Activated CD4-positive, CD25-positive, alpha-beta regulatory T cell treated with anti-CD3 and anti-CD28 coated beads, Interleukin-2, amount 50 U/mL, for 72 hours (primary cell): ENCODE measurements at regions not wholly inside any gene's neighbourhood (a gene's known extent, or its start where the extent isn't known, plus 50 kb on each side); places are given as distances from the start of the nearest gene placed in this dataset.
A peak's percentile ranks its signal among the peaks of the same experiment; 100 is the strongest.
"Not testable (repeated sequence)": the region's sequence is repeated elsewhere in the genome, so short reads cannot be mapped to it uniquely, and the experiment has no call there.

Source experiments
- DNase-seq: peaks from one replicate; pipeline ENCODE4 v3.0.0; 2021

DNA sequence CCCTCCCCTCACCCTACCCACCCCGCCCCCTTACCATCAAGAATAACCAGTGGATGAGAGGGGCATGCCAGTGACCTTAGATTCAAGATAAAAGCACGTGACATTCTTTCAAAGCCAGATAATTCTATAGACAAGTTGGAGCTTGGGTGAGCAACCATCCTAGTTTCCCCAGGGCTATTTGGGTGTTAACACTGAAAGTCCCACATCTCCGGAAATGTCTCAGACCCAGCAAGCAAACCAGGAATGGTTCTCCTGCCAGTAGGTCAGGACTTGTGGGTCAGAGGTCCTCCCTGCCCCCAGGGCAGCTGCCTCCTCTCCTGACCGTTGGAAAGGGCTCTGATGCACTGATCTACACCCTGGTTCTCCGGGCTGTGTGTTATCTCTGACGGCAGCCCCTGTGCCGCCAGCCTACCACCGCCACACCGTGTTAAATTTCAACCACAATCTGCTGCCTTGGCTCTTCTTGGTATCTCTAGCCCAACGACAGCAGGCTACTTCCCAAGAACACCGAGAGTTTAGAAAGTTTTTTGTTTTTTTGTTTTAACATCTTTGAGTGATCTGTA, 287.0 kb downstream of the BCL2L11 start:
- DNase-seq = not testable (repeated sequence)

DNA sequence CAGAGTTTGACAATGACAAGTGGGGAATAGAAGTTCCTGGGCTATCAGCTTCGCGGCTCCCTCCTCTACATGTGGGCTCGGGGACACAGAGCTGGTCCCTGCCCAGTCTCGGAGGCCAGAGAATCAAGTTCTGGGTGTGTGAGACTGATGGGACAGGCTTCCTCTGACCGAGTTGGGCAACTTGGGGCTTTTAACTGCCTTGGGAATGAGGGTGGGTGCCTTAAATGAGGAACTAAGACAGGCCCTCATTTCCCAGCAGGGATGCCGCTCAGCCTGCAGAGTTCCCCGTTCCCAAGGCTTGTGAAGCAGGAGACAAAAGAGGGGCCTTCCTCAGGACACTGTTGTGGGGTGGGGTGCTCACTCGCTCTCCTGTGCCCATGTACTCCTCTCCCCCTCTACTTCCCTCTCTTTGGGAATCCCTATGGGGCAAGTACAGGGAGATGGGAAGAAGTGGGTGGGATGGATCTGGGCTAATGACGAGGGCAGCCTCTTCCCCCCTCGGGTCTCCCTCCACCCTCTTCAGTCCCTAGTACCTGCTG, 290.2 kb downstream of the BCL2L11 start:
- DNase-seq = not testable (repeated sequence)

DNA sequence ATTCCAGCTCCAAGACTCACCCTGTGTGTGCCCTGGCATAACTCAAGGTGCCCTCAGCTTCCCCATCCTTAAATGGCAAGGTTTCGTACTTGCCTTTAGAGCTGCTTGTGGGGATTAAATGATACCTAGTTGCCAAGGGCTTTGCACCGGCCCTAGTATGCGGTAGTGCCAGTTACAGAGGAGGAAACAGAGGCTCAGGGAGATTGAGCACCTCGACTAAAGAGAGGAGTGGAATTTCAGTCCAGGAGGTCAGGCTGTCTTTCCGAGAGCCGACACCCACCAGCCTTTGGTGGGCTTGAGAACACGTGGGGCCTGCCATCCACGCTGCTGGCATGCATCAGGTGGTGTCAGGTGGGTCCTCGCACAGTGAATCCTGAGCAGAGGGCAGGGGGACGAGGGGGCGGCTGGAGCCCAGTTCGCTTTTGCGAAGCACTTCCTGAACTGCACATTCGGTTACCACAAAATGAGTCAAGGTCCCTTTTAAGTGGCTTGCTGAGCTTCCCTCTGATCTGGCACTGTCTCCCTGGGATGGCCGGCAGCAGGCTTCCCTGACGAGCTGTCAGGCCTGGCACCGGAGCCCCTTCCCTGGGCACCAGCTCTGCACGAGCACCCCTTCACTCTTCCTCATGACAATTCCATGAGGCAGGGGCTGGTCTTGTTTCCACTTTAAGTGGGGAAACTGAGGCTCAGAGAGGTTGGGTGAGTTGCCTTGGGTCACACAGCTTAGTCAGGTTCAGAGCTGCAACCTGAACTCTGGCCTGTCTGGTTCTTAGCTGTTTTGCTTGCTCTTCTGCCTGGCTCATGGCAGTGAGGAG, 291.4 kb downstream of the BCL2L11 start:
- peak; percentile 39 for DNase-seq

DNA sequence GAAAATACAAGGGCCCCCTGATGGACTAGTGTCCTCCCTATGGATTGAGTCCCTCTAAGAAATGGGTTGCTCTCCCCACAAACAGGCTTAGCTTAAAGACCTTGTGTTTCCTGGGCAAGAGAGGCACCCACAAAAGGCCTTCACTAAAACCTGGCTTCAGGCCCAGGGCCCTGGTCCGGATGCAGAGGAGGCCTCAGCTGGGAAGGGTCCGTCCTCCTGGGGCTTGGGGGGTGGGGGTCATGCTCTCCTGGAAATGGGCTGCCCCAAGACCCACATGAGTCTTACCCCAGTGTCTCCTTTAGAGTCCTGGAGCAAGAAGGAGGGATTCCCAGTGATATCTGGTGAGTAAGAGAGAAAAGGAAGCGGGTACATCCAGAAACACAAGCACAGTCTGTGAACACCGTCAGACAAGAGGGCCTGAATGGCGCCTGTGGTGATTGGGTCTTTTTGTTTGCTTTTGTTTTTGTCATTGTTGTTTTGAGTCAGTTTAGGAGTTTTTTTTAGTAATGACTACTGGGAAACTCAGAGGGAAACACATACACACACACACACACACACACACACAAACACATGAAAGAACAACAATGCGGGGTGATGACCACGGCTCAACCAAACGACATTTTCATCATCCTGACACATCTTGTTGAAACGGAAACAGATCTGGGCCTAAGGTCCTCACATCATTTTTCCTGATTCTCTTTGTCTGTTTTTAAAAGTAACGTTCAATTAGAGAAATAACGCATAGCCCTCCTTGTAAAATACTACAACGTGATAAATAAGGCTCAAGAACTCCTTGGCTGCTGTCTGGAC, 292.3 kb downstream of the BCL2L11 start:
- DNase-seq = not testable (repeated sequence)

DNA sequence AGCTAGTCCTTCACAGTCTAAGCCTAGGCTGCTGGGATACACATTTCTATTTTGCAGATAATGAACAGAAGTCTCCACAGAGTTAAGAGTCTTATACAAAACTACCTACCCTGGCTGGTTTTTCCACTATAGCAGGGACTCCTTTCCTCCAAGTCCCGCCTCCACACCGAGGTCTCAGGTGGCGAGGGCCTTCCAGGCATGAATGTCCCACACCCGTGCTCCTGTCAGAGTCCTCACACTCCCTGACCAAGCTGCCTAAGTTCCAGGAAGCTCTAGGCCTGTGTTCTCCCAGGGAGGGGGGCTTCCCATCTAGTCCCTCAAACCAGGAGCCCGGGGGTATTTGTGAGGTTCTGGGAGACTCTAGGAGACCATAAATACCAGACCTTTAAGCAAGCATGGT, 293.2 kb downstream of the BCL2L11 start:
- not testable (repeated sequence) for DNase-seq

DNA sequence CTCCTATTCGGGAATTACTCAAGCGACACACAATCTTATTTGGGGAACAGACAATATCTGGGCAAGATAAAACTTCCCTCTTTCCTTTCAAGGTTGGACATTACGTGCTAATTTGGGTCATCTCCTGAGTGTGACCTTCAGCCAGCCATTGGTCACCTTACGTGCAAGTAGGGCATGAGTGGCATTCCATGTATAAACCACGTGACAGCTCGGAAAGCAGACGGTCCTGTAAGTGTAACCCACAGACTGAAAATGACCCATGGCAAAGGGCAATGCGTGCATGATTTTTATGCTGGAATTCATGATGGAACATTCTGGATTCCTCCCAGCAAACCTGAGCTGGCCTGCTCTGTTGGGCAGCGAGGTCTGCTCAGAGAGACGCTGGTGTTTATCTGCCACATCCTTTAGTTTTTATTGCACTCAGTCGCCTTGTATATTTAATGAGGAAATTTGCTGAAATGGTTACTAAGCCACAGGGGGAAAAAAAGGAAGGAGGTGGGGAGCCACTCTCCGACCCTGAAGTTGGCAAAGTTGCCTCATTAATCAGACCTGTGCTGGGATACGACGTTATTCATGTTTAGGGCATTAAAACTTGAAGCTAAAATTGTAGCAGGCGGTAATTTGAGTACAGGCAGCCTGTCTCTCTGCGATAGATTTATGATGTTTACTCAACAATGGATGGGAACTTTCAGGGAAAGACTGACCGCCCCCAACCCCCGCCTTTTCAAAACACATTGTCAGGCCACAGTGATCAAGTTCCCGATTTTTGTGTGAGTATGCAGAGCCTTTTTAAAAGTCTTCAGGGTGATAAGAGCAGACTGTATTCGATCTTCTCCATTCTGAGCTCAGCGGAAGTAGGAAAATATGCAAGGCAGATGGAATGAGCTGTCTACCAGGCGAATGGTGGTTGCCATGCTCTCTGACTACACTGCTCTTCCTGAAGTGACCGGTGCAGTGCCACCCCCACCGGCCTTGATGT, 295.3 kb downstream of the BCL2L11 start:
- DNase-seq = not testable (repeated sequence)

DNA sequence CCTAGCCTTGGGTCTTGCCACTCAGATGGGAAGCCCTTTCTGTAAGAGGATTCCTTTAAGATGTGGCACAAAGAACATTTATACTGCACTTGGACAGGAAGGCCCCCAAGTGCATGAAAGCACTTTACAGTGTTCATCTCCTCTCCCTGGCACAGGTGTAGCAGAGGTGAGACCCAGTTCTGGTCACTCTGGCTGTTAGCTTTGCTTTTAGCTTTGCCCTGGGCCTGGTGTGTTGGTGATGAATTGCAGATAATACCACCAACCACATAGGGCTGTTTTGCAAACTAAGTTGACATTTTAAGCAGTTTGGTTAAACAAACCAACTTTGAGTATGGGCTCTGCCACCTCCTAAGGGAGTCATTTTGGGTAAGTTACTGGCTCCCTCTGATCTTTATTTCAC, 296.3 kb downstream of the BCL2L11 start:
- DNase-seq = not testable (repeated sequence)

DNA sequence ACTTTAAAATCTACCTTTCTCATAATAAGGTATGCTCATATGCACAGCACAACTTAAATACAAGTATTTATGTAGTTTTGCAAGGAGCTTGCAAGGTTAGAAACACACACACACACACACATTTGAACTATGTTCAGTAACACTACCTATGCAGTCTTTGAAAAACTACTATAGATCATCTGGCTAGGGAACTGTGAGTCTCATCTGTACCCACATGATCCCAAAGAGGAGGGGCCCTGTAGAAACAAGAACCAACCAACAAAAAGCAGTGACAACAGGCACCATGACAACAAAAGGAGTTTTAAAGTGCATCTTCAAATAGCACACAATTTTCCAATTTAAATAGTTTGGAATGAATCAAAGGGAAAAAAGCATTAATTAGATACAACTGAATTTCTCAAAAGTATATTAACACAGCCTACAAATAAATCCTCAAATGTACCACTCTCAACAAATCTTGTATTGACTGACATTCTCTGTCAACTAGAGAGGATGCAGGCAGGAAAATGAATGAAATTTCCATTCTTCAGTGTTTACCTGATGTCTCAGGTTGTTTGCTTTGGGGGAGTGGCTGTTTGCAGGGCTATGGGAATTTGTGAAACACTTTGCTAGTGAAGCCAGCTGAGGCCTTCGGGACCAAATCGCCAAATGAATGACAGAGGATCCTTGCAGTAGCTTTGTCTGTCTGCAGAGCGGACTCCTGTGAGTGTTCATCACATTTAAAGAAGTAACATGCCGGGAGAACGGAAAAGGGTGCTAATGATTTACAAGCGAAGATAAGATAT, 297.6 kb downstream of the BCL2L11 start:
- DNase-seq = not testable (repeated sequence)

DNA sequence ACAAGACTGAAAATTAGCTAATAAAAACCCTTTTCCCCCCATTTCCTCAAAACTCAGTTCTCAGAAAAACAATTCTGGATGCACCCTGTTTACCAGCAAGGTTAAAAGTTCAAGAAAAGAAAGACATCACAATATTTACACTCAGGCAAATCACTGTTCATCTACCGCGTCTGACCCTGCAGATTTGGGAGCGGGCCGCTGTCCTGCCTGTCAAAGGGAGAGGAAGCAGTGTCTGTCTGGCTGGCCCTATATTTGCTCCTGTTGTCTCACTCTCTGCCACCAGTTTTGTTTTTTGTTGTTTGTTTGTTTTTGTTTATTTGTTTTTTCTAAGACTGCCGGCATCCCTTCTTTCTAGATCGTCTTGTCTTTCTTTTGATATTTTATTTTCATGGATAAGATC, 299.4 kb downstream of the BCL2L11 start:
- DNase-seq = not testable (repeated sequence)

DNA sequence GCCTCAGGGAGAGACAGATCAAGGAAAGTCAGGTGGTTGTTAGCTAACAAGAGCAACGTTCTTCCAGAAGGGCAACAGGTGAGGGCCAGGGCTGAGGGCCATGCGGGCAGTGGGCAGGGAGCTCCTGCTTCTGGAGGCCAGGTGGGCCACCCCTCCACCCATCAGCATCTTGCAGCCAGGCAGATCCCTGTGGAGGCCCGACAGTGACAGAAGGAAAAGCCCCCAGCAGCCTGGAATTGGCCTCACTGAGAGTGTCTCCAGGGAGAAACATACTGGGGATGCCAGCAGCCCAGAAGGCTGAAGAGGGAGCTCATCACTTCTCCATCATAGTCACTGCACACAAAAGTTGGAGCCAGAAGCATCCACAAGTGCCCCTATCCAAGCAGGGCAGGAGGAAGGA, 300.1 kb downstream of the BCL2L11 start:
- DNase-seq = not testable (repeated sequence)

DNA sequence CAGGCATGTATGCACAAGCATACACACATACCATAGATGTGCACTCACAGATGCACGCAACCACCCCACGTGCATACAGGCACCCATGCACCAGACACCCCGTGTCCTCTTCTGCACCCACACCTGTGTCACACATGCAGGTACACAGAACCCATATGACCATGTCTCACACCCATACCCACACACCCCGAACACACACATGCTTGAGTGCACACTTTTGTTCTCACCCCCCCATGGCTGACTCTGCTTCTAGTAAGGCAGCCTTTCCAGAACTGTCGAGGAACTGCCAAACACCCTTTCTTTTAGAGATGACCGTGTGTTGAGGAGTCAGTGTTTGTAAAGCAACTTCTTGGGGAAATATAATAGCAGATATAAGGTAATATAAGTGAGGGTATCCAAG, 301.2 kb downstream of the BCL2L11 start:
- DNase-seq = not testable (repeated sequence)

DNA sequence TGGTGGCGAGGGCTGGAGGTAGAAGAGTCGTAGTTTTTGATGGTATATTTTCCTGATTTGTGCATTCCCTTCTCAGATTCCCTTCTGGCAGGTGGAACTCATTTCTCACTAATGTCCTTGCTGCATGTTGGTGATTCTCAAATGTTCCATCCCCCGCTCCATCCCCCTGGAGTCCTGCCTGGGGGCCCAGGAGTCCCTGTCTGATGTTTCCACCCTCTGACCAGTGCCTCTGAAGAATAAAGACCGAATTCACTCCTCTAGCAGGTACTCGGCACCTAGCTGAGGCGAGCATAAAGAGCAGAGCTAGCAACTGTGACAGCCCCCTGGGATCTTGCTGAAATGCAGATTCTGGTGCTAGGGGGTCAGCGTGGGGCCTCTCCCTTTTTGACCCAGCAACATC, 301.8 kb downstream of the BCL2L11 start:
- DNase-seq = not testable (repeated sequence)

DNA sequence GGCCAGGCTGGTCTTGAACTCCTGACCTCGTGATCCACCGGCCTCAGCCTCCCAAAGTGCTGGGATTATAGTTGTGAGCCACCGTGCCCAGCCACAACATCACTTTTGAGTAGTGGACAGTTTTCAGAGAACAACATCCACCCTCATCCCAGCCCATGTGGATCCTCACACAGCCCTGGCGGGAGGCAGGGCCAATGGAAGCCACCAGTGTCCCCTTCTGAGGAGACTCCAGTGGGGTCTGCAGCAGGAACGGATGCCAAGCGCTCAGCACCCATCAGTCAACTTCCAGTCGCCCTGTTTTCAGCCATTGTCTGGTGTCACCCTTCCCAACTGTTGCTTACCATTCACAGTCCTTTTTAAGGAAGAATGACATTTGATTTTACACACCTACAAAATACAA, 302.5 kb downstream of the BCL2L11 start:
- DNase-seq = not testable (repeated sequence)

DNA sequence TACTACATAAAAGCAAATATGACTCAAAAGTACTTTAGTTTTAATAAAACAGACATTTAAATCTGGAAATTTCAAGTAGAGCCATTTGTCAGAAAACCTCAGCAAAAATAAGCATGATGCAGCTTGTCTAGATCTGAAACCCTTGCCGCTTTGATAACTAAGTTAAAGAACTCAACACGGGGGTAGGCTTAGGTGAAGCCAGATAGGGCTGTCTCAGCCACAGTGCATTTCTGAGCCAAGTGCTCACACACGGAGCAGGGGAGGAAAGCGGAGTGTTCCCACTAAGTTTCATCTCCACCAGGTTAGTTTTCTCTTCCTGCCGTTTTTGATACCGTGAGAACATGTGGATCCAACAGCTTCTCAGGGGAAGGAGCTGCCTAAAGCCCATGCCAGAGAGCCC, 303.5 kb downstream of the BCL2L11 start:
- DNase-seq = not testable (repeated sequence)

DNA sequence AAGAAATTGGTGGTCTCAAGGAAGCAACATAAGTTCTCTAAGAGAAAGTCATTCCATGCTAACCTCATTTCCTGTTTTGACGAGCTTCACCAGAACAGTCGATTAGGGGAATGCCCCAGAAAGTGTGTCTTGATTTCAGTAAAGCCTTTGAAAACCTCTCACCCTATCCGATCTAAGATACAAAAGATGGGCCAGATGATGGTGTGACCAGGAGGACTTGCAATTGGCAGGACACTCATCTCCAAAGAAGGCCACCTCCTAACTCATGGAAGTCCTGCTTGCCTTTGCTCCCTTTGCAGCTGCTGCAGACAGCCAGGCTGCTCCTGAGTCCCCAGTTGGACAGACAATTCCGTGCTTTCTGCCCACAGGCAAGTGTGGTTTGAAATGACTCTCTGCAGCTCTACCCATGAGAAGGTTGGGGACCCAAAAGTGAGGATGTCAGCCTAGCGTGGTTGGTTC, 304.2 kb downstream of the BCL2L11 start:
- peak; percentile 66 for DNase-seq

DNA sequence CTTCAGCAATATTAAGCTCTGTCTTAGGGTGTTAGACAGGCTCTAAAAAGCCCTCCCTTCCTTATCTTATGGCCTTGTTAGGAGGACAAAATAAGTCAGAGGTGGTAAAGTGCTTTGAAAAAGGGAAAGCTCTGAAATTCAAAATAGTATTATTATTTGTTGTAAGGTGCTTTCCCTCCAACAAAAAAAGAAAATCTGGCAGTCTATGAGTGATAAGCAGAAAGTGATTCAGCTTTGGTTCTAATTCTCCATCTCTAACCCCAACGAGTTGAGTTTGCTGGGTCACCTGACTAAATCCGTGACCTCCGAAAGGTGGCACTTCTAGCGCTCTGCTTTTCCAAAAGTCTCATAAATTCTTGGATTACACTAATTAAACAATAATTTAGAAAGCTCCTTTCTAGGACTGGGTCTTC, 305.1 kb downstream of the BCL2L11 start:
- DNase-seq = not testable (repeated sequence)

DNA sequence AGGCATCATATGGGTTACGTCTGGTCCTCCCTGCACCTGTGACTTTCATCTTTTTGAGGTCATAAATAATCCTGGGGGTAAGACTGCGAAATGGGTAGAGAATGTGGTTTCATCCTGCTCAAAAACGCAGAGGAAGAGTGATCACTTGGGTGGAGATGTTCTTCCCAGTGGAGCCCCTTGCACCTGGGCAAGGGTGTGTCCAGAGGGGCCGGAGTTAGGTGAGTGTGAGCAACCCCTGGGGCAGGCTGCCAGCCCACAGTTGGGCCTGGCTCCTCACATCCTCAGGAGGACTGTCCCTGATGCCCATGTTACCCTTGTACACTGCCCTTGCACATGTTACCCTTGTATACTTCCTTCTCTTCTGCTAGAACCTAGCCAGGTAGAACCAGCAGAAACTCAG, 306.6 kb downstream of the BCL2L11 start:
- DNase-seq = not testable (repeated sequence)

DNA sequence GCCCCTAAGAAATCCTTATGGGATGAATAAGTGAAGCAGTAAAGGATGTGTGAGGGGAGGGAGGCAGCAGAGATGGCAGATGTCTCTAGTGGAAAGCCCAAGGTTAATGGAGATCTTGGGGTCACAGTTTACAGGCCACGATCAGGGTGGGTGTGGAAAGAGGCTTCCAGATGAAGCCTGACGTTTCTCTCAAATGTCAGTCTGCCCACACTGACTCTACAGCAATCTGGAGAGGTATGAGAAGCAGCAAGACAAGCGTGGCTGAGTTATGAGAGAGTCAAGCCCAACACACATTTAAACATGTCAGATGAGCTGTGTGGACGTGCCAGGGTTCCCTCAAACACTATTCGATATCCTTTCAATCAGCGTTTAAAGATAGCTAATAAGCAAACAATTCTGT, 308.2 kb downstream of the BCL2L11 start:
- not testable (repeated sequence) for DNase-seq

DNA sequence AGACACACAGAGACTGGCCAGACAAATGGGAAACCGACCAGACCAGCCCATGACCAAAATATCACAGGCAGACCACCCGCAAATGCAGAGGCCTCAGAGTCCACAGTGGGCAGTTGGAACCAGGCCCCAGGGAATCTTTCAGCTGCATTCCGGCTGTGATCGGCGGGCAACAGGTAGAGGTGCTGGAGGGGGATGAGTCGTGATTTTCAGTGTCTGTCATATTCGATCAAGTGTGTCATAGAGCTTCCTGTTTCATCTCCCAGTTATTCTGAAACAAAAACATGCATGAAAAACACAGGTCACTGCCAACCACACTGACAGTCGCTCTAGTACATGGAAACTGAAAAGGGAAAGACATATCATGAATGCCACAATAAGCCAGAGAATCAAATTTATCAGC, 308.6 kb downstream of the BCL2L11 start:
- DNase-seq = not testable (repeated sequence)

DNA sequence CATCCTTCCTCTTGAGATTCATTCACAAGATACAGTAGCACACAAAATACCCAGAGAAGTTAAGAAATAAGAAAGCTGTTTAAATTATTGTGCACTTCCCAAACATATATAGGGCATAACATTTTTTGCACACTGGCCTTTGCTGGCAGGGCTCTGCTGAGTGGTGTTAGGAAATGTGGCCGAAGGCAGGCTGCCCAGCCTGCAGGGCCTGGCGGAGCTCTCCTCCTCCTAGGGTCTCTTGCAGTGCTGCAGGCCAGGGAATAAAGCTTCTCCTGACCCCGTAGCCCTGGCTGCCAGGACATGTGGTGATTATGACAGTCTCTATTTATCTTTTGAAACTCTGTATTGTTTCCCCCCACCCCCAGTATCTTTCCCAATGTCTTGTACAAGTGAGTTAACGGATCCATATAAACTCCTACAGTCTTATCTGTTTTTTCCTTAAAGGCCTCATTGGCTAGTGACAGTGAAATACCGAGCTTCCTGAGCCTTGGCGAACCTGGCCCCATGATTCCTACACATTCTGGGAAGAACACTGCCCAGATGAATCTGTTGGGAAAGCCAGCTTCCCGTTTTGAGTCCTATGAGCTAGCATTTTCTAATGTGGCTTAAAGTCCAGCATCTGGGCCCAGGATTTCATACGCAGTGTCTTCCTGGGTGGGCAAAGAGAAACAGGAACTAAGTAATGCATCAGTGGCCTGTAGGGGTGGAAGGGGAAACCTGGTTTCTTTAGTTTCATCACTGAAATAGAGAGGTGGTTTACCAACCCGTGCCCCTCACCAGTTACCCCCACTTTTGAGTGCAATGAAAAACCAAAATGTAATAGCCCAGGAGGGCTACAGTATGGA, 310.3 kb downstream of the BCL2L11 start:
- DNase-seq = not testable (repeated sequence)
